ENCODE measurements at regions not wholly inside any gene's neighbourhood (a gene's known extent, or its start where the extent isn't known, plus 50 kb on each side); places are given as distances from the start of the nearest gene placed in this dataset.
"Not testable (repeated sequence)": the region's sequence is repeated elsewhere in the genome, so short reads cannot be mapped to it uniquely, and the experiment has no call there.

- no peak for DNase-seq (ENCODE audit: low spot score)
Observed at GRCh38 chr6:115441651-115442050, 619.0 kb downstream of the FRK start.

- DNase-seq (ENCODE audit: low spot score) = no peak
Observed at GRCh38 chr6:115415378-115415777, 645.3 kb downstream of the FRK start.

- DNase-seq (ENCODE audit: low spot score) = not testable (repeated sequence)
Observed at GRCh38 chr6:115414916-115415315, 645.8 kb downstream of the FRK start.

GRCh38 chr6:115411756-115412155, 648.9 kb downstream of the FRK start:
- no peak for DNase-seq (ENCODE audit: low spot score)

- no peak for DNase-seq (ENCODE audit: low spot score)
Observed at GRCh38 chr6:115404446-115404845, 656.2 kb downstream of the FRK start.

GRCh38 chr6:115398607-115399006, 662.1 kb downstream of the FRK start:
- DNase-seq (ENCODE audit: low spot score) = no peak

- DNase-seq (ENCODE audit: low spot score) = no peak
Observed at GRCh38 chr6:115396112-115396906, 664.4 kb downstream of the FRK start.

GRCh38 chr6:115393821-115394220, 666.9 kb downstream of the FRK start:
- DNase-seq (ENCODE audit: low spot score) = no peak

GRCh38 chr6:115370202-115370601, 690.5 kb downstream of the FRK start:
- no peak for DNase-seq (ENCODE audit: low spot score)

GRCh38 chr6:115365783-115366182, 694.9 kb downstream of the FRK start:
- DNase-seq (ENCODE audit: low spot score) = no peak

- DNase-seq (ENCODE audit: low spot score) = no peak
Observed at GRCh38 chr6:115363379-115363778, 697.3 kb downstream of the FRK start.

GRCh38 chr6:115362234-115362633, 698.5 kb downstream of the FRK start:
- DNase-seq (ENCODE audit: low spot score) = no peak

- no peak for DNase-seq (ENCODE audit: low spot score)
Observed at GRCh38 chr6:115360602-115361325, 699.9 kb downstream of the FRK start.

GRCh38 chr6:115358616-115359015, 702.1 kb downstream of the FRK start:
- DNase-seq (ENCODE audit: low spot score) = no peak

- no peak for DNase-seq (ENCODE audit: low spot score)
Observed at GRCh38 chr6:115356371-115356770, 704.3 kb downstream of the FRK start.

GRCh38 chr6:115323001-115323400, 737.7 kb downstream of the FRK start:
- no peak for DNase-seq (ENCODE audit: low spot score)

GRCh38 chr6:115319823-115320222, 740.9 kb downstream of the FRK start:
- no peak for DNase-seq (ENCODE audit: low spot score)

- no peak for DNase-seq (ENCODE audit: low spot score)
Observed at GRCh38 chr6:115310156-115310555, 750.5 kb downstream of the FRK start.

- DNase-seq (ENCODE audit: low spot score) = no peak
Observed at GRCh38 chr6:115302731-115303130, 758.0 kb downstream of the FRK start.

- DNase-seq (ENCODE audit: low spot score) = no peak
Observed at GRCh38 chr6:115287467-115287866, 773.2 kb downstream of the FRK start.

GRCh38 chr6:115276881-115277565, 783.7 kb downstream of the FRK start:
- DNase-seq (ENCODE audit: low spot score) = no peak

GRCh38 chr6:115272311-115272710, 788.4 kb downstream of the FRK start:
- DNase-seq (ENCODE audit: low spot score) = no peak

- no peak for DNase-seq (ENCODE audit: low spot score)
Observed at GRCh38 chr6:115271434-115271833, 789.3 kb downstream of the FRK start.

Data from Ammon's horn (tissue), 1 donor.